ENCODE measurements at regions not wholly inside any gene's neighbourhood (a gene's known extent, or its start where the extent isn't known, plus 50 kb on each side); places are given as distances from the start of the nearest gene placed in this dataset.

GRCh38 chr4:108567831-108568230 is 52.5 kb upstream of the RPL34 start:
- no peak for DNase-seq

- no peak for DNase-seq
These were observed 59.3 kb upstream of the RPL34 start for GRCh38 chr4:108561116-108561515.

GRCh38 chr4:108560616-108561015 is 59.8 kb upstream of the RPL34 start:
- DNase-seq = no peak

GRCh38 chr4:108559911-108560310 is 60.5 kb upstream of the RPL34 start:
- DNase-seq = no peak

- DNase-seq = no peak
These were observed 61.1 kb upstream of the RPL34 start for GRCh38 chr4:108559068-108559793.

- no peak for DNase-seq
These were observed 63.7 kb upstream of the RPL34 start for GRCh38 chr4:108556588-108557200.

- DNase-seq = no peak
These were observed 64.2 kb upstream of the RPL34 start for GRCh38 chr4:108556166-108556565.

GRCh38 chr4:108555701-108556100 is 64.7 kb upstream of the RPL34 start:
- no peak for DNase-seq

GRCh38 chr4:108547682-108548081 is 72.7 kb upstream of the RPL34 start:
- no peak for DNase-seq

GRCh38 chr4:108546728-108547127 is 73.6 kb upstream of the RPL34 start:
- no peak for DNase-seq

GRCh38 chr4:108544481-108544880 is 75.9 kb upstream of the RPL34 start:
- no peak for DNase-seq

GRCh38 chr4:108543359-108543968 is 76.9 kb upstream of the RPL34 start:
- DNase-seq = no peak

- no peak for DNase-seq
These were observed 79.8 kb upstream of the RPL34 start for GRCh38 chr4:108540536-108540935.

- DNase-seq = no peak
These were observed 83.8 kb upstream of the RPL34 start for GRCh38 chr4:108536577-108536976.

GRCh38 chr4:108535757-108536156 is 84.6 kb upstream of the RPL34 start:
- no peak for DNase-seq

GRCh38 chr4:108533876-108534275 is 86.5 kb upstream of the RPL34 start:
- no peak for DNase-seq

- DNase-seq = no peak
These were observed 87.0 kb upstream of the RPL34 start for GRCh38 chr4:108533245-108533844.

GRCh38 chr4:108532738-108533137 is 87.6 kb upstream of the RPL34 start:
- DNase-seq = no peak

- DNase-seq = no peak
These were observed 88.2 kb upstream of the RPL34 start for GRCh38 chr4:108532187-108532586.

GRCh38 chr4:108531461-108531860 is 88.9 kb upstream of the RPL34 start:
- DNase-seq = no peak

- no peak for DNase-seq
These were observed 90.1 kb upstream of the RPL34 start for GRCh38 chr4:108529984-108530905.

GRCh38 chr4:108529102-108529501 is 91.3 kb upstream of the RPL34 start:
- DNase-seq = no peak

GRCh38 chr4:108527723-108528122 is 92.7 kb upstream of the RPL34 start:
- DNase-seq = no peak
